ENCODE measurements at regions not wholly inside any gene's neighbourhood (a gene's known extent, or its start where the extent isn't known, plus 50 kb on each side); places are given as distances from the start of the nearest gene placed in this dataset.

DNA sequence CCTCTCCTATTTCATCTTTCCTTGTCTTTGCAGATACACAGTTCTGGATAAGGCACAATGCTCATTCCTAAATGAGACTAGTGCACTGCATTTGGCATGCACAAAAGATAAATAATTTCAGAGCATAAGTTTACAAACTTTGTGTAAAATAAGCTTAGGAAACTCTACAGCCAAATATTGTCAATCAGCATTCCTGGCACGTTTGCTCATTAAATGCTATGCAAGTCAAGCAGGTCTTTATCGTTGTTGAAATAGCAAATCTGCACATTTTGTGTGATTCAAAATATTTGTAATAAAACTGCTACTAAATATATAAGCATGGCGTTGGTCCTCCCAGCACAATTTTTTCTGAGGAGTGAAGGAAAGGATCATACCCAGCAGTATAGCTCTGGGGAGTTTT is 322.1 kb upstream of the NOCT start:
- no peak for DNase-seq

DNA sequence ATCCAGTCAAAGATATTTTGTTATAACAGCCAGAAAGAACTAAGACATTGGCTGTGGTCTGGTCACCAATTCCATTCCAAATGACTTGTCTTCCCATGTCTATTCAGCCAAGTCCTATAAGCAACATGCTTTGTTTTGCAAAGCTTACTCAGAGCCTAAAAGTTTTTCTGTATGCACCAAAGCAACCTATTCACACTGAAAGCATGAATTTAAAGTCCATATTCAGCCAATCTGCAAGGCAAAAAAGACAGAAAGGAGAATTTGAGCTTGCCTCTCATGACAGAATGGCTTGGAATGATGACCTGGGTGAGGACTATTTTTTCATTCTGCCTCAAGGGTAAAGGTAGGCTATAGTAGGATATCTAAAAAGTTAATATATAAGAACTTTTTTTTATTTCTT is 323.2 kb upstream of the NOCT start:
- no peak for DNase-seq

- no peak for DNase-seq
Measured at GRCh38 chr4:138689593-138689992, 326.0 kb upstream of the NOCT start.

DNA sequence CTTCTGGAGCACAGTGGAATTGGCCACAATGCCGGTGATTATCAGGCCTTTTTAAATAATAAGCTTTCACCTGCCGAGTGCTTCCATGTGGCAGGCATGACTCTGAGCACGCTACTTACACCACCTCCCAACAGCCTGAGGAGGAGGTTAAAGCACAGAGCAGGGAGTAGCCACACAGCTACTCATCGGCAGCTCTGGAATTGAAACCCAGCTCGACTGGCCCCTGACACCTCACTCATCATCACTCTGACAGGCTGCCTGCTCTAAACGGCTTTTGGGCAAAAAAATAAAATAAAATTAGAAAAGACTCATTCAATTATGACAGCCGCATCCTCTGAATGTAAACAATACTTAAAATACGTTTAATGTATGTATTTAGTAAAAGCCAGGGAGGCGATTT is 326.4 kb upstream of the NOCT start:
- DNase-seq, result no peak

DNA sequence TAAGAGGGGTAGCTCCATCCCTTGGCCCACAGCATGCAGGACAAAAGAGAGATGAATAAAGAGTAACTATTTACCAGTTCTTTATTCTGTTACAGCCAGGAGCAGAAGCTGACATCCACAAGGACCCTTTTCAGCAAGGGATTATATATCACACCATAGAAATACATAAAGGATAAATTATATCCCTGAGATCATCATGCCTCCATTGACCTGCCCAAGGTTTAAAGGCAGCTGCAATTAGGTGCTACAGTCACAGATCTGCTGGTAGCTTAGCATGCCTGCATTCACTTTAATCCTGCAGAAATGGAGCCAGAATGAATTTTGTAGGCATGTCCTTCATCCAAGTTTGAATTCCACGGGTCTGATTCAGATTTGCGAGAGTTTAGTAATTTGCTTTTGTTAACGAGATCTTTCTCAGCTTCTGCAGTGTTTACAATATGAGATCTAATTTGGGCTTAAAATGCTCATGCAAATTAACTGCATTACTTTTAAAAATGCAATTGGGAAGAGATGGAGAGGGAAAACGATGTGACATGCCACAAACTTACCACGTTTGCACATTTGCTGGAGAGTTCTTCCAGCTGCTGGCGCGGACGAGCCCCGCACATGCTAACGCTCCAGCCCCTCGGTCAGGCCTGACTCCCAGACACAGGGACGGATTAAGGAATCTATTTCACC is 327.0 kb upstream of the NOCT start:
- DNase-seq, result no peak

GRCh38 chr4:138686106-138686835 is 329.3 kb upstream of the NOCT start:
- peak in 3 of 56 donors; percentile 2 to 3 (median 2) for DNase-seq

- DNase-seq, result no peak
Measured at GRCh38 chr4:138685316-138685715, 330.3 kb upstream of the NOCT start.

- peak in 55 of 56 donors; percentile 5 to 94 (median 66) for DNase-seq
Measured at GRCh38 chr4:138680989-138681604, 334.5 kb upstream of the NOCT start.

- DNase-seq, result no peak
Measured at GRCh38 chr4:138680256-138680655, 335.3 kb upstream of the NOCT start.

GRCh38 chr4:138678985-138679746 is 336.4 kb upstream of the NOCT start:
- no peak for DNase-seq

GRCh38 chr4:138677748-138678147 is 337.8 kb upstream of the NOCT start:
- no peak for DNase-seq

GRCh38 chr4:138677212-138677611 is 338.4 kb upstream of the NOCT start:
- DNase-seq, result no peak

- no peak for DNase-seq
Measured at GRCh38 chr4:138675685-138676084, 339.9 kb upstream of the NOCT start.

DNA sequence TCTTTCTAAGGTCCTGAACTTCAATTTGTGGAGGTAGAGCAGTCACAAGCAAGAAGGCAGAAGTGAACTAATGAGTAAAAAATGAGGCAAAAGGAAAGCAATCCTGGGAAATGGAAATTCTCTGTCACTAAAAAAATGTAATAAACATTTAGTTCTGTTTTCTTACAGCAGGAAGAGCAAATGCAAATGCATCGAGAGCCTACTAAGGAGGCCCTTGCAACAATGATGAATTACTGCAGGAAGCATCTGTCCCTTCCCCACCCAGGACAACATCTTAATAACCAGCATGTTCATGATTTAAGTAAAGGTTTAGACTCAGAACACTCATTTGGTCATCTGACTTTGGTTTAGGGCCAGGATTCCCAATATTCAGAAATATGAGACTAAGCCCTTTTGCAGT is 341.4 kb upstream of the NOCT start:
- no peak for DNase-seq

- DNase-seq, result no peak
Measured at GRCh38 chr4:138673053-138673452, 342.5 kb upstream of the NOCT start.

- no peak for DNase-seq
Measured at GRCh38 chr4:138672393-138672976, 343.1 kb upstream of the NOCT start.

GRCh38 chr4:138671606-138672084 is 343.9 kb upstream of the NOCT start:
- DNase-seq, result no peak

DNA sequence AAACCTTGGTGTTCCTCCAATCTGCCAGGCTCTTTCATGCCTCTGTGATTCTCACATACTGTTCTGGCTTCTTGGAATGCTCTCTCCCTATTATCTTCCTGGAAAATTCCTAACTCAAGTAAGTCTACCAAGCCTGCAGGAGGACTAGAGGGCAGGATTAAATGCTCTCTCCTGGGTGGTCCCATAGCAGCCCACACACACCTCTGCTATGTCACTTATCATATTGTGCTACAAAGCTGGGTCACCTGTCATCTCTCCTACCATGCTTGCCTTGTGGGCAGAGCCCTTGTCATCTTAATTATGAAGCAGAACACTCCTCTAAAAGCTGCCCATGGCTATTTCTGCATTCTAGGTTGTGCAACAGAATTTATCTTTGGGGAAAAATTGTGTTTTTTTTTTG is 344.5 kb upstream of the NOCT start:
- DNase-seq, result no peak

DNA sequence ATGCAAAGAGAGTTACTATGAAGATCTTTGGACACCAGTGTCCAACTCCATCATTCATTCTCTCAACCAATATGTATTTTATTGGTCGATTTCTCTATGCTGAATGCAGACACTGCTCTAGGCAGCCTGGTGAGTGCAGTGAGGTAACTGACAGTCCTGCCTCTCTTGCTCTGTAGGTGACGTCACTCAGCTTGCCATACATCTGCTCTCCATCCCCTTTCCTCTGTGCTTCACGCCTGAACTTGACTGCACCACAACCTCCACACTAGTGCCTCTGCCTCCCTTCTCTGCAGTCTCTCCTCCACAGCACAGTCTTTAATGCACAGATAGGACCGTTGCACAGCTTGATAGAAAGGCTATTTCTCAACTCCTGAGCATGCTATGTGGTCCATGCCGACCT is 344.9 kb upstream of the NOCT start:
- no peak for DNase-seq

DNA sequence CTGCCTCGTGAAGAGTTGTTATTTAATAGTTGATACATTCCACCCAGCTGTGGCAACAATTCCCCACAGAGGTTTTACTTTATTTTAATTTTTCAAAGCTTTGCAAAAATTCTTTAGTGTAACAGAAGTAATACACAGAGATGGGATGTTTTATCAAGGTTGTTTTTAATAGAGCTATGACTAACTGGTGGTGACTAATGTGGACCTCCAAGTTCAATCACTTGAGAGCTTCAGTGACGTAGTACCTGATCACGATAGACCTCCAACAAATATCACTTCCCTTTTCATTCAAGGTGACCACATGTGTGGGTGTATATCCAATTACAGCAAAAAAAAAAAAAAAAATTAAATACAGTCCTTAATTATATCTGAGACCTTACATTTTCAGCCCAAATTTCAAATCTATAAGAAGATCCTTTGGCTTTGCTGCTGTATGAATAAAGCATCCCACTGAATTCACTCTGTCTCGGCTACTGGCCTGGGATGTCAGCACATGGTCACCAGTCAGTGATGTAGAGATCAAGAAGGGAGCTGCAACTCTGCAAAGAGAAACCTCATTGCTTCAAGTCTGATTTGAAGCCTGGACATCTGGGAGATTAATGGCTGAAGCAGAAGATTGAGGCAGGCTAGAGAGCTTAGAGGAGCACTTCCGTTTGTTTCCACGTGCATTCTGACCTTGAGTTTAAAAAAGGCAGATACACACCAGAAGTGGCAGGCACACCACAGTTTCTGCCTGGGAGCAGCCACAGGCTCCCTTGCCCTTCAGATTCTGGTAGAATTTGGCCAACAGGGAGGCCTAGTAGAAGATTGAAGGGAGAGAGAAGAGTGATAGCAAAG is 345.9 kb upstream of the NOCT start:
- DNase-seq, result no peak

GRCh38 chr4:138668309-138668708 is 347.3 kb upstream of the NOCT start:
- no peak for DNase-seq
